ENCODE measurements at regions not wholly inside any gene's neighbourhood (a gene's known extent, or its start where the extent isn't known, plus 50 kb on each side); places are given as distances from the start of the nearest gene placed in this dataset.

DNA sequence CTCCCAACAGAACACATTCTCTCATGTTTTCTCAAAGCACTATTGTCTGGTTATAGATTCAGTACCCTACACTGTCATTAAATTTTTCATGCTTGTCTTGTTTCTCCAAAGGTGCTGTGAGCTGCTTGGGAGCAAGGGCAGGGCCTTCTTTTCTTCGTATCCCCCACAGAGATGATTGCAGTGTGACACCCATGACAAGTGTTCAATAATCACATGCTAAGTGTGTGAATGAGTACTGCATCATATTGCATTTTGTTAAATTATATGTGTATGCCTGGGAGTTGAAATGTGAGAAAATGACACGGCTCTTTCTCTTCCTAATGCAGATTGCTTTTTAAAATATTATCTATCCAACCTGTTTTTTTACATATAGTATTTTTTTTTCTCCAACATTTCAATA is 57.3 kb upstream of the MAGI3 start:
- TF ChIP-seq, protein P1, sequence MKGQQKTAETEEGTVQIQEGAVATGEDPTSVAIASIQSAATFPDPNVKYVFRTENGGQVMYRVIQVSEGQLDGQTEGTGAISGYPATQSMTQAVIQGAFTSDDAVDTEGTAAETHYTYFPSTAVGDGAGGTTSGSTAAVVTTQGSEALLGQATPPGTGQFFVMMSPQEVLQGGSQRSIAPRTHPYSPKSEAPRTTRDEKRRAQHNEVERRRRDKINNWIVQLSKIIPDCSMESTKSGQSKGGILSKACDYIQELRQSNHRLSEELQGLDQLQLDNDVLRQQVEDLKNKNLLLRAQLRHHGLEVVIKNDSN (IDR thresholded peaks at IDR 0.05): no peak
- TF ChIP-seq RAD21 (IDR thresholded peaks at IDR 0.05; ENCODE audit: low read depth): no peak
- no peak for TF ChIP-seq ZBTB7A (IDR thresholded peaks at IDR 0.05; ENCODE audit: low read depth)
- TF ChIP-seq, protein P2, sequence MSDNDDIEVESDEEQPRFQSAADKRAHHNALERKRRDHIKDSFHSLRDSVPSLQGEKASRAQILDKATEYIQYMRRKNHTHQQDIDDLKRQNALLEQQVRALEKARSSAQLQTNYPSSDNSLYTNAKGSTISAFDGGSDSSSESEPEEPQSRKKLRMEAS (IDR thresholded peaks at IDR 0.05): no peak
- no peak for TF ChIP-seq TEAD4 (IDR thresholded peaks at IDR 0.05)
- TF ChIP-seq NFIC (IDR thresholded peaks at IDR 0.05): no peak
- TF ChIP-seq TCF12 (IDR thresholded peaks at IDR 0.05; ENCODE audit: low read depth): no peak
- no peak for TF ChIP-seq EP300 (IDR thresholded peaks at IDR 0.05; ENCODE audit: borderline replicate concordance)
- no peak for TF ChIP-seq CEBPB (IDR thresholded peaks at IDR 0.05)
- TF ChIP-seq CREB1 (IDR thresholded peaks at IDR 0.05; ENCODE audit: low read depth): no peak
- no peak for TF ChIP-seq TAF1 (IDR thresholded peaks at IDR 0.05; ENCODE audit: low read depth)
- no peak for TF ChIP-seq FOXM1 (IDR thresholded peaks at IDR 0.05; ENCODE audit: borderline replicate concordance, low read depth)
- TF ChIP-seq, protein P3, sequence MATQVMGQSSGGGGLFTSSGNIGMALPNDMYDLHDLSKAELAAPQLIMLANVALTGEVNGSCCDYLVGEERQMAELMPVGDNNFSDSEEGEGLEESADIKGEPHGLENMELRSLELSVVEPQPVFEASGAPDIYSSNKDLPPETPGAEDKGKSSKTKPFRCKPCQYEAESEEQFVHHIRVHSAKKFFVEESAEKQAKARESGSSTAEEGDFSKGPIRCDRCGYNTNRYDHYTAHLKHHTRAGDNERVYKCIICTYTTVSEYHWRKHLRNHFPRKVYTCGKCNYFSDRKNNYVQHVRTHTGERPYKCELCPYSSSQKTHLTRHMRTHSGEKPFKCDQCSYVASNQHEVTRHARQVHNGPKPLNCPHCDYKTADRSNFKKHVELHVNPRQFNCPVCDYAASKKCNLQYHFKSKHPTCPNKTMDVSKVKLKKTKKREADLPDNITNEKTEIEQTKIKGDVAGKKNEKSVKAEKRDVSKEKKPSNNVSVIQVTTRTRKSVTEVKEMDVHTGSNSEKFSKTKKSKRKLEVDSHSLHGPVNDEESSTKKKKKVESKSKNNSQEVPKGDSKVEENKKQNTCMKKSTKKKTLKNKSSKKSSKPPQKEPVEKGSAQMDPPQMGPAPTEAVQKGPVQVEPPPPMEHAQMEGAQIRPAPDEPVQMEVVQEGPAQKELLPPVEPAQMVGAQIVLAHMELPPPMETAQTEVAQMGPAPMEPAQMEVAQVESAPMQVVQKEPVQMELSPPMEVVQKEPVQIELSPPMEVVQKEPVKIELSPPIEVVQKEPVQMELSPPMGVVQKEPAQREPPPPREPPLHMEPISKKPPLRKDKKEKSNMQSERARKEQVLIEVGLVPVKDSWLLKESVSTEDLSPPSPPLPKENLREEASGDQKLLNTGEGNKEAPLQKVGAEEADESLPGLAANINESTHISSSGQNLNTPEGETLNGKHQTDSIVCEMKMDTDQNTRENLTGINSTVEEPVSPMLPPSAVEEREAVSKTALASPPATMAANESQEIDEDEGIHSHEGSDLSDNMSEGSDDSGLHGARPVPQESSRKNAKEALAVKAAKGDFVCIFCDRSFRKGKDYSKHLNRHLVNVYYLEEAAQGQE (IDR thresholded peaks at IDR 0.05; ENCODE audit: low read depth): no peak
- TF ChIP-seq EGR1 (IDR thresholded peaks at IDR 0.05): no peak
- TF ChIP-seq YY1 (IDR thresholded peaks at IDR 0.05; ENCODE audit: low read depth): no peak

DNA sequence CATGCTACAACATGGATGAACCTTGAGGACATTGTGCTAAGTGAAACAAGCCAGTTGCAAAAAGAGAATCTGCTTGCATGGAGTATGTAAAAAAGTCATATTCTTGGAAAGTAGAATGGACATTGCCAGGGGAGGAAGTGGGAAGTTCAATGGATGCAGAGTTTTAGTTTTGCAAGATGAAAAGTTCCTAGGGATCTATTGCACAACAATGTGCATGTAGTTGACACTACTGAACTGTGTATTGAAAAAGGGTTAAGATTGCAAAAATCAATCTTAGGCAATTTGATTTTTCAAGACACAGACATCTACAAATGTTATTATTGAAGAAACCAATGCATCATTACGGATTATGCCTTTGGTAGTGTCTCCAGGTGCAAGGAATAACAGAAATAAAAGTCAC is 50.3 kb upstream of the MAGI3 start:
- TF ChIP-seq TAF1 (IDR thresholded peaks at IDR 0.05; ENCODE audit: low read depth): no peak
- no peak for TF ChIP-seq CEBPB (IDR thresholded peaks at IDR 0.05)

Data from Ishikawa (cell line).